Stimulated activated CD8-positive, alpha-beta memory T cell treated with anti-CD3 and anti-CD28 coated beads, Interleukin-4, amount 100 ng/mL, for 1 hour (primary cell): ENCODE measurements at regions not wholly inside any gene's neighbourhood (a gene's known extent, or its start where the extent isn't known, plus 50 kb on each side); places are given as distances from the start of the nearest gene placed in this dataset.

Experiments used
- DNase-seq, 2 donors: peaks; one replicate each; pipeline ENCODE4 v3.0.0-alpha.2; 2020; ENCODE audit warnings: low read depth in 2 of 2, low spot score in 1 of 2

DNA sequence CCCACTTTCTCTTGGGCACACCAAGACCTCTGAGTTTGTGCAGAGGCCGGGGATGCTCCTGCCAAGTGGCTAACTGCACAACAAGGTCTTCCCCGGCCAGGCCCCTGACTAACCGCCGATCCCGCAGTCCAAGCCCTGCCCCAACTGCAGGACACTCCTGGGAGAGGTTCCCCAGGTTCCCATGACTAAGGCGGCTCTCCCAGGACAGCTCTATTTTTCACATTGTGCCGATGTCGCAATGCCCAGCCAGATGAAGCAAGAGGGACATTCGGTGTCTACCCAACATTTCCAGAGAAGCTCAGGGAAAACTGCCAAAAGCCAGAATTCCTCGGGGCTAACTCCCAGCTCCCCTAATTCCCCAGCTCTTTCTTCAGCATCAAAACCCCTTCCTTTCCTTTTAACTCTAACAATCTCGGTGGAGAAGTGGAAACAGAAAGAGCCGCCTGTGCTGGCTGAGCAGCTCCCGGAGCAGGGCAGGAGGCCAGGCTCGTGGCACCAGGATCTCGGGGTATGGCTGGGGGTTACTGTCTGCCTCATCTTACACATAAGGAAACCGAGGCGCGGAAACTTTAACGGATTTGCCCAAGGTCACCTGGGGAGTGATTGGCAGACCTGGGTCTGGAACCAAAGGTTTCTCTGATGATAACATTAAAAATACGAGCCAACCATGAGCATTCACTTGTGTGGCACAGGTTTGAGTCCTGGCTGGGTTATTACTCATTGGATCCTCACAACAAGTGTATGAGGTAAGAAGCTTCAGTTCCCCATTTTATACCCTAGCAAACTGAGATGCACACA lies 318.2 kb downstream of the BCL11B start:
- no peak for DNase-seq

DNA sequence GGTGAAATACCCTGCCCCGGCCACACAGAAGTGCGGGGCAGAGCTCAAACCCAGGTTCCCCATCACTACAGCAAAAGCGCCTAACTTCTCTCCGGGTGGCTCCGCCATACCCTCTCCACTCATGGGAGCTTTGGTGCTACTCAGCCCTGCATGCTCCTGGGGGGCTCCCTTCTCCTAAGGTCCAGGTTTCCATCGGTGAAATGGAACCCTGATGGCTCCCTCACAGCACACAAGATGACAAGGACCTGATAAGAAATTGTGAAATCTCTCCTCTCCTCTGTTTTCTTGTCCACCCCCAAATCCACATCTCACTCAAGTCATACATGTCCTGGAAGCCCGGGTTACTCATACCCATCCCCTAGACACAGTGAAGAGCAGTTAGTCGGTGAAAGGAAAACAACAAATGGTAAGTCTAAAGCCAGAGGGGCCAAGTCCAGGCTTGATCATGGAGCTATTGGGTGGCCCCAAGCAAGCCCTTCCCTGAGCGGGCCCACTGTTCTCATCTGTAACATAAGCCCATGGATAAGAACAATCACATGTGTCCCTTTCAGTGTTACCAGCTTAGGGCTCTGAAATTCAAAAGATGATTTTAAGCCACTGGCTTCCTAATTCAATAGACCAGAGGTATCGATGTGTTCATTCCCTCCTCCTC lies 317.5 kb downstream of the BCL11B start:
- no peak for DNase-seq

GRCh38 chr14:98955036-98955740 lies 316.8 kb downstream of the BCL11B start:
- DNase-seq, result no peak

DNA sequence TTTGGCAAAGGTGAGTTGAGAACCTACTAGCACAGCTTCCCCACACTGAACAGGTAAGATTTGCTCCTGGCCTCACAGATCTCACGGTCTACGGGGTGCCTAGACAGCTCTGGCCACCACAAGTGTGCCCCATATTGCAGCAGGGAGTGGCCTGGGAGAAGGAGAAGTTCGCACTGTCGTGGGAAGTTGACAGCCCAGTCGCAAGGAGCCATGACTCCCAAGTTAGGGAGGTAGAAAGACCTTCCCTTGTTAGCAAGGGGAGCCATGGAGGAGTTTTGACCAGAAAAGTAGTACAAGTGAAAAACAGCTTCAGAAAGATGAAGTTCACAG lies 316.3 kb downstream of the BCL11B start:
- DNase-seq, result no peak

DNA sequence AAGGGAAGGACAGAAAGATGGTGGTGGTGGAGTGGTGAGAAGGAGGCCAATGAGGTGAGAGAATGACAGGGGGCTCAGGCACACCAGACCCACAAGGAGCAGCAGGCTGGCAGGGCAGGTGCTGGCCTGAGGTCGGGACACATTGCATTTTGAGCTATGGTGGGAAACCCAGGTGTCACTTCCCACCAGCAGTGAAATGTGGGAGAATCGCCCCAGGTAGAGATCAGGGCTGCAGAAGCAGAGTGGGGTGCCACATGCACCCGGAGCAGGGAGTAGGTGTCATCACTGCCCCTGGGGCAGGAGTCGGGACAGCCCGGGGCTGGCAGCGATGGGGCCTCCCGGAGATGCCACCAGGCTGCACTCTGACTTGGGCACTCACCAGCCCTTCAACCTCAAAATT lies 315.8 kb downstream of the BCL11B start:
- DNase-seq, result no peak

DNA sequence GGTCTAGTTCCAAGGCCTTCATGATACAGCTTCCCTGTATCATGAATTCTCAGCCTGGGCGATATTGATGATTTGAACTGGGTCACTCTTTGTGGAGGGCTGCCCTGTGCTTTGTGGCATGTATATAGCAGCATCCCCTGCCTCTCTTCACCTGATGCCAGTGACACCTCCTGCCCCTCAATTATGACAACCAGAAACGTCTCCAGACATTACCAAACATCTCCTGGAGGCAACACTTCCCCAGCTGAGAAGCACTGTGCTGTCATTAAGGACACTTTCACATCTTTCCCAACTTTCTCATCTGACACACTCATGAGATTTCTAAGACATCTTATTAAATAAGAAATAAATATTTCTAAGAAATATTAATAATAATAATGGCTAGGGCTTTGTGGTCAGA lies 315.3 kb downstream of the BCL11B start:
- DNase-seq, result no peak

DNA sequence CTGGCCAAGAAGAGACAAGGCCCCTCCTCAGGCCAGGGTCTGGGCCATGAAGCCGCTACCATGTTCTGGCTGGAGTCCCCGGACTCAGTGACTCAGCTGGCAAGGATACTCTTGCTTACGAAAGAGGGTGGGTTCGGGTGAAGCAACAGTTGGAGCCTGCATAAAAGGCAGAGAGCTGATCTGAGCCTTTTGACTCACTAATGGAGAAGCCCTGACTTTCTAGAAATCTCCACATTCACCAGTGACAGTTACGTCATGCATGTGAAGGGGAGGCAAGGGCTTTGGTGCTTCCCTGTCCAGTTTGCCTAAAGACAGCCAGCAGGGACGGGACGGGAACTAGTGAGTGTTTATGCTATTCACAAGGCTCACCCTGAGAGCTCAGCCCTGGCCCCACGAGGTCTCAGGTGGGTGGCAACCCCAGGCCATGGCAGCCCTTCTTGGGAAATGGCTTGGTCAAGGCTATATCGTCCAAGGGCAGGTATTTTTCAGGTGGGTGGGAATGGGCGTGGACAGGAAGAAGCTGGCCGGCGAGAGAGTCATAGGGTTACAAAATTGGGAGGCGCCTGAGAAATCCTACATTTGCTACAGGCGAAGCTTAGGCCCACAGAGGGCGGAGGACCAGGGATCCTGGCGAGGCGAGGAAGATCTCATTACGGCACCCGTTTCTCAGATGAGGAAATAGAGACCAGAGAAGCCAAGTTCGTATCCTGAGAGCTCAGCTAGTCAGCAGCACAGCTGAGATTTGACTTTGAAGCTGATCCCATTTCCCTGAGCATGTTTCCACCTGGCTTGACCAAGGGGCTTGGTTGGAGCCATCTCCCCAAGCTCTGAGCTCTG lies 314.6 kb downstream of the BCL11B start:
- no peak for DNase-seq

- no peak for DNase-seq
Observed at GRCh38 chr14:98958048-98958631, 313.9 kb downstream of the BCL11B start.

DNA sequence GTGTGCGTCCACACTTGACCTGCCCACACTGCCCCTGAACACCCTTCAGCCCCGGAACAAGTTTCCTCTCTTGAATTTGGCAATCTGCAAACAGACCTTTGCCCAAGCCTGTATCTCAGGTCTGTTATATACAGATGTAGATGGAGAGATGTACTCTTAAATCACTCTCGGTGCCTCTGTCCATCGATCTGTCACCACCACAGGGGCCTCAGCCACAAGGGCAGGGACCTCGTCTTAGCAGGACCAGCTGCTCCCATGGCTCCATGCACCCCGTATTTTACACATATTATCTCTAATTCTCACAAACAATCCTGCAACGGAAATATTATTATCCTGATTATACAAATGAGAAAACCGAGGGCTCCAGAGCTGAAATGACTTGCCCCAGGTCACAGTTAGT lies 313.4 kb downstream of the BCL11B start:
- DNase-seq, result no peak

DNA sequence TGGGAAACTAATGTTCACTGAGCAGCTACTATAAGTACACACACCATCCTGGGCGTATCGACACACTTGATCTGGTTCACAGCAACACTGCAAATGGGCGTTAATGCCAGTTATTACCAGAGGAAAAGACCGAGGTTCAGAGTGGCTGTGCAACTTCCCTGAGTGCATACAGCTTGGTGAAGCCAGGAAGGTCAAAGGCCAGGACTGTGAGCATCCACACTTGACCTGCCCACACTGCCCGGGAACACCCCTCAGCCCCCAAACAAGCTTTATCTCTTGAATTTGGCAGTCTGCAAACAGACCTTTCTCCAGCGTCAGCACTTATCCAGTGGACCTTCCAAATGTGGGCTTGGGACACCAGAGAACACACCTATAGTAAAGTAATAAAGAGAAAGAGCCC lies 312.6 kb downstream of the BCL11B start:
- no peak for DNase-seq

GRCh38 chr14:98959958-98960616 lies 311.9 kb downstream of the BCL11B start:
- no peak for DNase-seq

- DNase-seq, result no peak
Observed at GRCh38 chr14:98960617-98961013, 311.4 kb downstream of the BCL11B start.

- DNase-seq, result no peak
Observed at GRCh38 chr14:98961191-98961590, 310.8 kb downstream of the BCL11B start.

GRCh38 chr14:98962118-98962517 lies 309.9 kb downstream of the BCL11B start:
- no peak for DNase-seq

DNA sequence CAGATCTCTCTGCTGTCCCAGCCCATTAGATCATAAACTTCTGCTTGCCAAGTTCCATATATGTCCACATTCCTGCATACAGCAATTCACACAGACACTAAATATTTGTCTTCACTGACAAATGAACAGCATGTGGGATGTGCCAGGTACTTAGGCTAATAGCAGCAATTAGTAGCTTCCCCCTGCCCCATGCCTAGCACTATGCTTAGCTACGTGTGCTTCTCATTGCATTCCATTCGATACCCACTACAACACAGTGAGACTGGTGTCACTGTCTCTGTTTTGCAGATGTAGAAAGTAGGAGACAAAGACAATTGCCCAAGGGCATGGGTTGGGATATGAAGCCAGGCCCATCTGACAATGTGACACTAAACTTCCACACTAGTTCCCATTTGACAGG lies 308.4 kb downstream of the BCL11B start:
- no peak for DNase-seq

DNA sequence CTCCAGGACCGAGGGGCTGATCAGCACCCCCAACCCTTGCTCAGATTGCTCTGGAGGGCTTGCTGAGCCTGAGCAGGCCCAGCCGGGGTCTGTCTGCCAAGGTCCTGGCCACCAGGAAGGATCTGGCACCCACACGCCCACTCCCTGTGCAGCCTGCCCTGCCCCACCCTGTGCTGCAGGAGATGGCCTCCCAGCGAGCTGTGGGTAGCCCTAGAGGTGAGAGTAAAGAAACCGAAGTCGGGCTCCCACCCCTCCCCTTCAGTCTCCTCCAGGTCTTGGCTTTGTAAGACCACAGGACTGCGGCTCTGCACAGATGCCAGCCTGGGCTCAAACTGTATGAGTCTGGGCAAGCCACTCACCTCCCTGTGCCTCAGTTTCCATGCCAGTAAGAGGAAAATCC lies 307.8 kb downstream of the BCL11B start:
- DNase-seq, result no peak

- no peak for DNase-seq
Observed at GRCh38 chr14:98965076-98965475, 306.9 kb downstream of the BCL11B start.

DNA sequence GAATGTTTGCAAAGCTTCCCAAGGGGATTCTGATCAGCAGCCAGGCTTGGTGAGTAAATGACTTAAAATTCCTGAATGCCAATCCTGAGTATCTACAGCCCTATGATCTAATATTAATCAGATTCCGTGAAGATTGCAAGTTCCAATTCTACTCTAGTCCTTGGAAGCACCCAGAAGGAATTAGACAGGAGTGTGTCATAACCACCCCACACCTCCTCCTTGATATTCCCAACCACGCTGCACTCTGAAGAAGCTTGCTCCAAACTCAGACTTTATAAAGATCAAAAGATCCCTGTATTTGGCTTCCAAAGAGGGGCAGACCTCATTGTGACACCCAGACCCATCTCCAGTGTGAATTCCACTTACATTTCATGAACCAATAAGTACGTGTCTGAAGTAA lies 306.0 kb downstream of the BCL11B start:
- DNase-seq, result no peak

DNA sequence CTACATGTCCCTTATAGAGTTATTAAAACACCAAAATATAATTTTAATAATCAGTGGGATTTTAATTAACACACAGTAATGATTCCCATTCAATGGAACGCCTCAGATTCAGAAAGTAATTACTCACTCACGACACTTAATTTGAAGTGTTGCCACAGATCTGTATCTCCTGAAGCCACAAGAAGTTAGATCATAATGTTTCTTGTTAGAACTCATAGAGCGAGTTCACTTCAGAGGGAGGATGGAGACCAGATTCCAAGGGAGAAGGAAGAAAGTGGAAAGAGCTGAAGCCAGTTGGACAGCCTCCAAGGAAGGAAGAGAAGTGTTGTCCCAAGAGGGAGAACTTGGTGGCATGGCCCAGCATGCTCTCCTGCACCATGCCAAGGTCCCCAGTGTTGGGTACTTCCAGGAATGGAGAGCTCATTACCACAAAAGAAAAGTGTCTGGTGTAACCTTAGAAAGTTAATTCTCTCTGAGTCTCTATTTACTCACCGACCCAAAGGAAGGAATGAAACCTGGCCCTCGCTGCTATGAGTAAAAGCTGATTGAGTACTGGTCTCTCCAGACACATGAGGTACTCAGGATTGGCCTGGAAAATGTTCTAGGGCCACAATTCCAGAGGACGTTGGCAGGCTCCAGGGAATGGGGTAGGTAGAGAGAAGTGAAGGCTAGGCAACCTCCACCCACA lies 305.4 kb downstream of the BCL11B start:
- no peak for DNase-seq

GRCh38 chr14:98974113-98974512 lies 297.9 kb downstream of the BCL11B start:
- DNase-seq, result no peak
